BLaER1 (cell line): ENCODE measurements at regions not wholly inside any gene's neighbourhood (a gene's known extent, or its start where the extent isn't known, plus 50 kb on each side); places are given as distances from the start of the nearest gene placed in this dataset.

Experiments
- H3K27ac ChIP-seq: shearing (Covaris generic); formaldehyde crosslinking; 2 replicates; pipeline ENCODE4 v1.8.1; 2022
- H3K27me3 ChIP-seq: shearing (Covaris generic); formaldehyde crosslinking; 2 replicates; pipeline ENCODE4 v1.8.1; 2022
- H3K36me3 ChIP-seq: shearing (Covaris generic); formaldehyde crosslinking; 2 replicates; pipeline ENCODE4 v1.8.1; 2022
- H3K4me1 ChIP-seq: shearing (Covaris generic); formaldehyde crosslinking; 2 replicates; pipeline ENCODE4 v1.8.1; 2022
- H3K4me2 ChIP-seq: shearing (Covaris generic); formaldehyde crosslinking; 2 replicates; pipeline ENCODE4 v1.8.1; 2022
- H3K4me3 ChIP-seq: shearing (Covaris generic); formaldehyde crosslinking; 2 replicates; pipeline ENCODE4 v1.8.1; 2022
- H3K9ac ChIP-seq: shearing (Covaris generic); formaldehyde crosslinking; 2 replicates; pipeline ENCODE4 v1.8.1; 2022
- H3K9me3 ChIP-seq: shearing (Covaris generic); formaldehyde crosslinking; 2 replicates; pipeline ENCODE4 v1.8.1; 2022
- H4K20me1 ChIP-seq: shearing (Covaris generic); formaldehyde crosslinking; 2 replicates; pipeline ENCODE4 v1.8.1; 2022
- Cebpa-rat ChIP-seq: shearing (Covaris generic); IDR thresholded peaks from 2 replicates; pipeline ENCODE4 v1.8.1; 2022

DNA sequence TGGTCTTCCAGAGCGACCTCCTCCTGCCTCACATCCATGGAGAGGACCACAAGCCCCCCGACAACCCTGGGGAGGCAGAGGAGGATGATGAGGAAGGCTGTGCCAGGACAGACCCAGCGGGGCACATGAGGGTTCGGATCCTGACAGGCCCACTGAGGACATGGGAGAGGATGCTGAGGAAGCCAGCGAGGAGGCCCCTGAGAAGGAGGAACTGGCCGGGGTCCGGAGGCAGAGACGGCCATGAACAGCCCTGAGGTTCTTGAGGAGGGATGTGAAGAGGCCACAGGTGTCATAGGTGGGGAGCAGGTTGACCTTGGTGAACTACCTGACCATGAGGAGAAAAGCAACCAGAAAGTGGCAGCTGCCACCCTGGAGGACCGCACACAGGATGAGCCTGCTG, 54.9 kb upstream of the WNT7A start:
- Histone ChIP-seq H3K27me3 (no peaks in the 10 kb centered on the region), H3K36me3 (no peaks in the 10 kb centered on the region), H3K9me3 (no peaks in the 10 kb centered on the region), H3K4me3 (no peak overlapping the region), H4K20me1 (no peaks in the 10 kb centered on the region), H3K27ac (no peak overlapping the region), H3K4me2 (no peak overlapping the region), H3K4me1 (no peaks in the 10 kb centered on the region), H3K9ac (no peak overlapping the region)
- no peak for TF ChIP-seq Cebpa-rat

DNA sequence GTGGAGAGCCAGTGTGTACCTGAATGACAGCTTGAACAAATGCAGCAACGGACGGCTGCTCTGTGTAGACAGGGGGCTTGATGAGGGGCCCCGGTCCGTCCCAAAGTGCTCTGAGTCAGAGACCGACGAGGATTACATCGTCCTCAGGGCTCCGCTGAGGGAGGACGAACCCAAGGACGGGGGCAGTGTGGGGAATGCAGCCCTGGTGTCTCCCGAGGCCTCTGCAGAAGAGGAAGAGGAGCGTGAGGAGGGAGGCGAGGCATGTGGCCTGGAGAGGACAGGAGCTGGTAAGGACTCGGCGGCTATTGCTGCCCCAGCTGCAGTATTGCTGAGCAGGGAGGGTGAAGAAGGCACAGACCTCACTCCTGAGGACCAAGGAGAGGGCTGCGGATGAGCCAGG, 54.4 kb upstream of the WNT7A start:
- no peaks in the 10 kb centered on the region for H3K27me3 ChIP-seq
- no peaks in the 10 kb centered on the region for H3K4me1 ChIP-seq

DNA sequence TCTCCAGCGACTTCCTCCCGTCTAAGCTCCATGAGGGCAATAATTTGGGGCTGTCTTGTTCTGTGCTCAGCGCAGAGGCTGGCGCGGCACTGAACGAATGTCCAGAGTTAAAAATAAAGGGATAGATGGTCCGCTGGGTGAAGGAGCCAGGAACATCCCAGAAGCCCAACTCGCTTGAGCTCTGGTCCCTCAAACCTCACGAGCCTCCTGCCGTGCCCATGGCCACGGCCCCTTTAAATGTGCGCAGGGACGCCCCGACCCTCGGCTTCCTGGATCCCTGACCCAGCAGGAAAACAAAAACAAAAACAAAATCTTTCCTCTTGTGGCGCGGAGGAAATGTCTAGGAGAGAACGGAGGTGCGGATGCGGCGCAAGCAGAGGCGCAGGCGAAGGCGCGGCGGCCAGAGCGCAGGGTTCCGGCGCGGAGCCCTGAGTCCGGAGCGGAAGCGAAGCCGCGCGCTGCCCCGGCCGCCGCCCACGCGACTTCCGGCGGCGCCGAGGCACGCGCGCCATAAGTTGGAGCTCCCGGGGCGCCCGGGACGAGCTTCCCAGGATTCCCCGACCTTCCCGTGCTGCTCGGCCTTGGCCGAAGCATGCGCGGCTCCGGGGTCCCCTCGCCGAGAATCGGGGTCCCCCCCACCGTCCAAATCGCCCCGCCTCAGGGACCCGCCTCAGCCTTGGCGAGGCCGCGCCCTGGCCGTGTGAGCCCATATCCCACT, 52.9 kb upstream of the WNT7A start:
- H3K9me3 ChIP-seq, result no peaks in the 10 kb centered on the region
- H4K20me1 ChIP-seq, result no peaks in the 10 kb centered on the region
- H3K4me2 ChIP-seq, result no peak overlapping the region
- no peaks in the 10 kb centered on the region for H3K4me1 ChIP-seq
- H3K36me3 ChIP-seq, result no peaks in the 10 kb centered on the region
- H3K27me3 ChIP-seq, result no peaks in the 10 kb centered on the region
- no peak for TF ChIP-seq Cebpa-rat
- H3K9ac ChIP-seq, result no peak overlapping the region
- H3K27ac ChIP-seq, result no peak overlapping the region
- H3K4me3 ChIP-seq, result no peak overlapping the region

More for the DNA sequence above, 54.4 kb upstream of the WNT7A start:
- no peak for TF ChIP-seq Cebpa-rat
- no peak overlapping the region for H3K4me2 ChIP-seq
- H4K20me1 ChIP-seq, result no peaks in the 10 kb centered on the region
- no peak overlapping the region for H3K27ac ChIP-seq
- no peak overlapping the region for H3K9ac ChIP-seq
- H3K9me3 ChIP-seq, result no peaks in the 10 kb centered on the region
- no peak overlapping the region for H3K4me3 ChIP-seq
- no peaks in the 10 kb centered on the region for H3K36me3 ChIP-seq

DNA sequence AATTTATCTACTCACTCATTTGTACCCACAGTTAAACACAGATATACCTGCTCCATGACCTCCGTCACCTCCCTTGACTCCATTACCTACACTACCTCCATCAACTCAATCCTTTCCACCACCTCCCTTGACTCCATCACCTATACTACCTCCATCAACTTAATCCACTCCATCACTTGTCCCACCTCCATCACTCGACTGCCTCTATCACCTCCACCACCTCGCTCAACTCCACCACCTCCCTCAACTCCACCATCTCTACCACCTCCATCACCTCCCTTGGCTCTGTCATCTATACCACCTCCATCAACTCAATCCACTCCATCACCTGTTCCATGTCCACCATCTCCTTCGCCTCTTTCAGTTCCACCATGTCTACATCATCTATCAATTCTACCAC, 51.3 kb upstream of the WNT7A start:
- no peaks in the 10 kb centered on the region for H4K20me1 ChIP-seq
- no peak overlapping the region for H3K9ac ChIP-seq
- no peaks in the 10 kb centered on the region for H3K36me3 ChIP-seq
- H3K27ac ChIP-seq, result no peak overlapping the region
- H3K4me3 ChIP-seq, result no peak overlapping the region
- TF ChIP-seq Cebpa-rat, result no peak
- H3K9me3 ChIP-seq, result no peaks in the 10 kb centered on the region
- H3K4me1 ChIP-seq, result no peaks in the 10 kb centered on the region
- H3K4me2 ChIP-seq, result no peak overlapping the region
- no peaks in the 10 kb centered on the region for H3K27me3 ChIP-seq
